ENCODE measurements at regions not wholly inside any gene's neighbourhood (a gene's known extent, or its start where the extent isn't known, plus 50 kb on each side); places are given as distances from the start of the nearest gene placed in this dataset.

GRCh38 chr5:98364549-98364948, 408.9 kb upstream of the RGMB start:
- ATAC-seq: no peak
- TF ChIP-seq TSHZ2 (CRISPR knock-in tag; IDR thresholded peaks at IDR 0.05): no peak
- no peak for TF ChIP-seq TOX (CRISPR knock-in tag; IDR thresholded peaks at IDR 0.05; ENCODE audit: borderline replicate concordance)
- TF ChIP-seq ZNF8 (CRISPR knock-in tag; IDR thresholded peaks at IDR 0.05): no peak
- no peak for TF ChIP-seq ARNTL (CRISPR knock-in tag; IDR thresholded peaks at IDR 0.05; ENCODE audit: borderline replicate concordance, low read depth)
- TF ChIP-seq TCF4 (CRISPR knock-in tag; IDR thresholded peaks at IDR 0.05; ENCODE audit: borderline replicate concordance): no peak
- no peak for TF ChIP-seq CSRNP3 (CRISPR knock-in tag; IDR thresholded peaks at IDR 0.05)
- no peak for TF ChIP-seq ZC3H10 (CRISPR knock-in tag; IDR thresholded peaks at IDR 0.05)
- no peak for TF ChIP-seq CREB5 (CRISPR knock-in tag; IDR thresholded peaks at IDR 0.05; ENCODE audit: low read depth)
- TF ChIP-seq SNAI2 (CRISPR knock-in tag; IDR thresholded peaks at IDR 0.05): no peak
- TF ChIP-seq ZFP3 (CRISPR knock-in tag; IDR thresholded peaks at IDR 0.05): no peak
- no peak for TF ChIP-seq BACH2 (CRISPR knock-in tag; IDR thresholded peaks at IDR 0.05; ENCODE audit: borderline replicate concordance)
- TF ChIP-seq OSR1 (CRISPR knock-in tag; IDR thresholded peaks at IDR 0.05): no peak
- no peak for TF ChIP-seq GLIS3 (CRISPR knock-in tag; IDR thresholded peaks at IDR 0.05)

- TF ChIP-seq TSHZ2 (CRISPR knock-in tag; IDR thresholded peaks at IDR 0.05): no peak
- no peak for TF ChIP-seq ESRRG (CRISPR knock-in tag; IDR thresholded peaks at IDR 0.05)
- no peak for TF ChIP-seq ZFP30 (CRISPR knock-in tag; IDR thresholded peaks at IDR 0.05)
- no peak for TF ChIP-seq TOX (CRISPR knock-in tag; IDR thresholded peaks at IDR 0.05; ENCODE audit: borderline replicate concordance)
- no peak for TF ChIP-seq POU6F1 (CRISPR knock-in tag; IDR thresholded peaks at IDR 0.05; ENCODE audit: borderline replicate concordance, low read depth)
- no peak for TF ChIP-seq BACH2 (CRISPR knock-in tag; IDR thresholded peaks at IDR 0.05; ENCODE audit: borderline replicate concordance)
- TF ChIP-seq CREB5 (CRISPR knock-in tag; IDR thresholded peaks at IDR 0.05; ENCODE audit: low read depth): no peak
- TF ChIP-seq ZNF8 (CRISPR knock-in tag; IDR thresholded peaks at IDR 0.05): no peak
- no peak for TF ChIP-seq ARNTL (CRISPR knock-in tag; IDR thresholded peaks at IDR 0.05; ENCODE audit: borderline replicate concordance, low read depth)
- TF ChIP-seq GLIS3 (CRISPR knock-in tag; IDR thresholded peaks at IDR 0.05): no peak
- no peak for TF ChIP-seq TCF4 (CRISPR knock-in tag; IDR thresholded peaks at IDR 0.05; ENCODE audit: borderline replicate concordance)
- no peak for TF ChIP-seq ZNF70 (CRISPR knock-in tag; IDR thresholded peaks at IDR 0.05)
- no peak for TF ChIP-seq ZC3H10 (CRISPR knock-in tag; IDR thresholded peaks at IDR 0.05)
- no peak for TF ChIP-seq ZNF565 (CRISPR knock-in tag; conservative IDR thresholded peaks at IDR 0.05; ENCODE audit: low read depth)
- no peak for TF ChIP-seq RARB (CRISPR knock-in tag; IDR thresholded peaks at IDR 0.05)
- TF ChIP-seq ZFP3 (CRISPR knock-in tag; IDR thresholded peaks at IDR 0.05): no peak
- no peak for TF ChIP-seq PATZ1 (CRISPR knock-in tag; IDR thresholded peaks at IDR 0.05; ENCODE audit: borderline replicate concordance)
- no peak for TF ChIP-seq SNAI2 (CRISPR knock-in tag; IDR thresholded peaks at IDR 0.05)
- TF ChIP-seq CSRNP3 (CRISPR knock-in tag; IDR thresholded peaks at IDR 0.05): no peak
- no peak for ATAC-seq
These were observed 408.3 kb upstream of the RGMB start for GRCh38 chr5:98365126-98365525.
